ENCODE measurements at regions not wholly inside any gene's neighbourhood (a gene's known extent, or its start where the extent isn't known, plus 50 kb on each side); places are given as distances from the start of the nearest gene placed in this dataset.

DNA sequence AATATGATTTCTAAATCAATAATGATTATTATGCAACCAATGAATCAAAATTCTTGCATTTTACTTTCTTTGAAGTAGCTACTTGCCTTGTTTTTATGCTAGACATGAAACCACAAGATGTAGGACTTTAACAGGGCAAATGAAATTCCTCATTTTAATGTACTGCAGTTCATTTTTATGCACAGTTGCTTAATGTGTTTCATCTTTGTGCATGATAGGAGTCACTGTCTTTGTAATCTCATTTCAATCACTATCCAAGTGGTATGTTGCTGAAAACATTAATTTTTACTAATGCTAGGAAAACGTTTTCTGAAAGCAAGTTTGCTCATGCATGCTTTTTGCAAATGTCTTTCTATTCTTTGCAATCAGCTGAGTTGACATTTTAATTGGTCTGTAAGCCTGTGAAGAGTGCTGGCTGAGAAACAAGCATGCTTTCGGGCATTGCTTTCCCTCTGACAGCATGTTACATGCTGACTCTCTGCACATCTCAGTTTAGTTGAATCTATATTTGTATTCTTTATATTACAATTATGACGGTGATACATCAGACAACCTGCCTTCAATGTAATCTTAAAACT is 535.0 kb upstream of the CDH18 start:
- DNase-seq, result no peak

DNA sequence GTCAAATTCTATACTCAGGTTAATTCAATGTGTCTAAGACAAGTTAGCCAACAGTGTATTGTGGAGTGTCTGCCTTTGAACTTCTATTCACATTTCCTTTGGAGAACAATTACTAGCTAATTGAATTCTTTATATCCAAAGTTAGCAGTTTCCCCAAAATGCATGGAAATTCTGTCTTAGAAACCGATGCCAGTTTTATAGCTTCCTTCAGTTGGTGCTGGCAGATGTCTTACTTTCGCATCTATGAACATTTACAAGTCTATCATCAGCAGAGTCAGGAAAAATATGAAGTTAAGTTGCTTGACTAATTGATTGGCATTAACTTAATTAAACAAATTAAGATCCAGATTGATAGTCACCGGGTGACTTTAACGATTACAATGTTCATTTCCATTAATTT is 527.6 kb upstream of the CDH18 start:
- no peak for DNase-seq

DNA sequence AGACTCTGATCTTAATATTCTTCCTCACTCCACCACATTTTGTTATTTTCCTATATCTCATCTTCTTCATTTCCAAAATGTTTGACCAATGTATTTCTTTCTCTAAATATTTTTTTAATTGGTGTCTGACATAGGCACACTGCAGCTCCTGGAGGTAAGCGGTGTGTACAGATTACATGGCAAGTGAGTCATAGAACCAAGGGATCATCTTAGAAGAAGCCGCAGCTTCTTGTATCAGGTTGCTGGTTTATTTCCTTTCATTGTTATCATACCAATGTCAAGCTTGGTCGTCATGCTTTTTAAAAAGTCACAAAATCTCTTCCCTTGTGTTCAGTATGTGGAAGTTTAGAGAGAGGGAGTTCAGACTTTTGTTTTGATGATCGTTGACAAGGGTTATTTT is 526.1 kb upstream of the CDH18 start:
- no peak for DNase-seq

DNA sequence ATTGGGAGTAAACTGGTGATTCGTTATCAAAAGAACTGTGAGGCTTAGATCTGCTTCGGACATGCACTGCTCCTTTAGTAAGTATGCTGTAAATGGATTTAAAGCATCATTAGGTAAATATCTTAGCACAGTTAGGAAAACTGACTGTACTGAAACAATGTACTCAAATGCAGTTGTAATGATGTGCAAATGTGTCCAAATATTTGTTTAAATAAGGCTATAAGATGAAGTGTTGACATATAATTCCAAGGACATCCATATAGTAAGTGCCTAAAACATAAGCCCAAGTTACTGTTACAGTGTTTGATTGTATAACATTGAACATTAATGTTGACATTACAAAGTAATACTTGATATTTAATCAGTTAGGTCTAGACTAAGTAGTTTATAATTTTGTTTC is 512.5 kb upstream of the CDH18 start:
- DNase-seq, result no peak

DNA sequence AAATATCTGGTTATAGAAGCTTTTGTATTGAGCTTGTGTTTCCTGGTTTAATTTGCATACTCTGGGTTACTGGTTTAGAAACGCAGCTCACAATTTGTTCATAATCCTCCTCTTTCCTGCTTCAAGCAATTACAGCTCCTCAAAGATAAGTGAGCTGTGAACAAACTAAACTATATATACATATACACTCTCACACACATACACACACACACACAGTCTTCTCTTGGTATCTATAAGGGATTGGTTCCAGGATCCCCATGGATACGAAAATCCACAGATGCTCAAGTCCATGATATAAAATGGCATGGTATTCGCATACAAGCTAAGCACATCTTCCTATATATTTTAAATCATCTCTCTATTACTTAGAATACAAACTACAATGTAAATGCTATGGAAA is 510.9 kb upstream of the CDH18 start:
- DNase-seq, result no peak

DNA sequence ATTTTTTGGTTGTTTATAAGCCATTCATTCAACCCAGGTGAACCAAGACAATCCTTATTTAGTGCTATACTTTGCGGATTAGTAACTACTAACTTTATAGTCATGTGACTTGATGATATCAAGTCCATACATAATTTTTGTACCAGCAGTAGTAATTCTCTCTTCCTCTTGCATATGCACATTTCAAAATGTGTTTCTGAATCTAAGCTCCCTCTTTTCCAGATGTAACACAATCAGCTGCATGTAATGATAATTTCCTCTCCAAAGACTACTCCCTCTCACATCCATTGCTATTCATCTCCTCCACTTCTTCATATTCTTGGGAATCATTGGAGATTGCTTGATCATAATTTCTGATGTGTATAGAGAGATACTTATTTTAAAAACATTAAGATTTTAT is 510.1 kb upstream of the CDH18 start:
- no peak for DNase-seq

DNA sequence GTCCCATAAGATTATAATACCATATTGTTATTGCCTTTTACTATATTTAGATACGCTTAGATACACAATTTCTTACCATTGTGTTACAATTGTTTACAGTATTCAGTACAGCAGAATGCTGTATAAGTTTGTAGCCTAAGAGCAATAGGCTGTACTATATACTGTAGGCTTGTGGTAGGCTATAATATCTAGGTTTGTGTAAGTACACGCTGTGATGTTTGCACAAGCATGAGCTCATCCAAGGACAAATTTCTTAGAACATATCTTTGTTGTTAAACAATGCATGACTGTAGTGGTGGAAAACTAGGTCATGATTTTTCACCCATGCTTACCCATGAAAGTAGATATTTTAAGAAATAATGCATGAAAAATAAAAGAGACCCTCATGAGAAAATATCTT is 509.4 kb upstream of the CDH18 start:
- no peak for DNase-seq

DNA sequence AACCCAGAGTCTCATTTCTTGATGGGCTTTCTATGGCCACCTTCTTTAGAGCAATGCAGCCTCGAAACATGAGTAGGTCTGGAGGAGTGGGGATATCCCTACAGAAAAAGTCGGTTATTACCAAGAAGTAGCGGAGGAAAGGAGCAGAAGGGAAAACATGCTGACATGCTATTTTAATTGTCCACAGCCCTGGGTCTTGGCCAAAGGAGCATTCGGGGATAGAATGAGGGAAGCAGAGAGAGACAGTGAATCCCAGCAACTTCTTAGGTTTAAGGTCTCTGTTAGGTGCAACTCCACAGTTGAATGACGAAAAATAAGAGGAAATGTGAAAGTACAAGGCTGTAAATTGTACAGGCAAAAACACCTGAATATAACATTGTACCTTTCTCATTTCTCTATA is 506.7 kb upstream of the CDH18 start:
- DNase-seq, result no peak

DNA sequence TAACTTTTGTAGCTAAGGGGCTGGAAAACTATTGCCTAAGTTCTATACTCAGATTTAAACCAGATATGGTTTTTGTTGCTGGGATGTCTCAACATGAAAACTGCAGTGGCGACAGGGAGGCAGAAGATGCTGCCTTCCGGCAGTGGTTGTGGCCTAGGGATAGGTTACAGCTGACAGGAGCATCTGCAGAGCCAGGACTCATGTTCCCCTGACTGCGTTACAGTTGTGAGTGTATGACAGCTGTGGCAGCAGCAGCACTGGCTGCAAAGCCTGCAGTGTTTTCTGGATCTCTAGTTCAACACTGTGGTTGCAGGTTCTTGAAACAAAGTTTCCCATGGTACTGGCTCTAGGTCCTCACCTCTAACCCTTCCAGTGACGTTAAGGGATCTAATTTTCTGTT is 498.8 kb upstream of the CDH18 start:
- DNase-seq, result no peak

DNA sequence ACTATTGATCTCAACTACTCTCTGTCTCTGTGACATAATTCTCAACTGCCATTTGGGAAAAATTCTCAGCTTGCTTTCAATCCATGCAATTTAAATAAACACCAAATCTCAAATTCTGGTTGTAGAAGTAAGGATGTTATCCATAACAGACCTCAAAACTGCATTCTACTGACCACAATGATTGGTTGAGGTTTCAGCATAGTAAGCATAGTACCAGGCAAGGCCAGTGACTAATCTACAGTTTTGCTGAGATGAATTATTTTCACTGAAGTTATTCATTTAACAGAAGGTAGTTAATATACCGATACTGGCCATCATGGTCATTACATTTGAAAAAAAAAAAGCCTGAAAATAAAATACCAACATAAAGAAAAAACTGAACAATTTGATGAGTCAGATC is 488.0 kb upstream of the CDH18 start:
- DNase-seq, result no peak

DNA sequence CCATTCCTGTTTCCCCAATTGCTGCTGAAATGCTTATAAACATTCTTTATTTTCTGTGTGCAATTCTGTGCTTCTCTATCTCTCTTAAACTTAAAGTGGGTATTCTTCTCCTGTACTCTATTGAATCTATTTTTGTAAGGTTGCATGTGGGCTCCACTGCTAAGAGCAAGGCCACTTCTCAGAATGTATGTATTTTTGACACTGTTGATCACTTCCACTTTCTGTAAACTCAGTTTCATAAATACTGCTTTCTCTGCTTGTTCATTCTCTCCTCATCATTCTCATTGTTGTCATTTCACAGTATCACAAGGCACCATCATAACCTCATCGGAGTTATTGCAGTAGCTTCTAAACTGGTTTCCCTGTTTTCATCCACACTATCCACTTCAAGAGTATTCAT is 483.0 kb upstream of the CDH18 start:
- DNase-seq, result no peak

DNA sequence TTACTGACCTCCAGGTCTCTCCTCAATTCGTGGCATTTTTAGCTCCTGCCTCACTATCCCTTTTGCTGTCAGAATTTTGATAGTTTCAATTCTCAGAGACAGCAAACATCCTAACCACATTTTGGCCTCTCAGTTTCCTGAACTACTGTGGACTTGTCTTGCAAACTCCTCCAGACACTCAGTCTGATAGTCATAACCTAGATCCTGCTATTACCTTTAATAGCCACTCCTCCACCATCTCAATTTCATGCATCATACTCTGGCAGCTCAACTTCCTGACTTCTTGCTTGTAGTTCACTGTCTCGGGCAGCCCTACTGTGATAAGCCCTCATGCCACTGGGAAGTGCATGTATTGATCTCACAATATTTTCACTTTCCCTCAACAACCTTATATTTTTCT is 481.8 kb upstream of the CDH18 start:
- no peak for DNase-seq

DNA sequence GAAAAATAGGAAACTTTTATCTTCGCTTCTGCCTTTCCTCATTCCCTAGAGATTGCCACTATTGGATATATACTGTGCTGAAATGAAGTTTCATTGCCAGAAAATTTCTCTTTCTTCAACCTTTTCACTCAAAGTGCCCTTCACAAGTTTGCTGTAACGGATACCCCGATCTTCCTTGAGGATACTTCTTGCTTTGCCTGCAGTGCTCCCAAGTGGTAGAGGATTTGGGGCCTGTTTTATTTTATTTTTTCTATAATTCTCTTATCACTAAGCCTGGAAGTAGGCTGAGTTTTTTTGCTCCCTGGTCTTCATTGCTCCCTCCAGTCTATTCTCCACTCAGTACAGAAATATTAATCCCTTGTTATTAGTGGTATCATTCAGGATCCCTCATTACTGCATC is 481.4 kb upstream of the CDH18 start:
- no peak for DNase-seq

DNA sequence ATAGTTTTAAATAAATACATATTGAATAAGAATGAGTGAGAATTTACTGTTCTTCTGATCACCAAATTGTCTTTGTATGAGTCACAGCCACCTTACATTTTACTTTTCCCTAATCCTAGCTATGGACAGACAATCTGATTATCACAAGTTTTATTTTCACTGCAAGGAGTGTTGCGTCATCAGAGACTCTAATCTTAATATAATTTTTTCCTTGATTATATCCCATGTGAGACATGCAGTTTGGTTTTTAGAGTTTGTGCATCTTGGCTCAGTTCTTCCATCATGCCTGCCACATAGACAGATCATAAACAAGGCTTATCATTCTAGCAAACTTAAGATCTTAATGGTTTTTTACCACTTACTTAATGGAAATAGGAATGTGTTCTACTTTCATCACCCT is 478.5 kb upstream of the CDH18 start:
- DNase-seq, result no peak

DNA sequence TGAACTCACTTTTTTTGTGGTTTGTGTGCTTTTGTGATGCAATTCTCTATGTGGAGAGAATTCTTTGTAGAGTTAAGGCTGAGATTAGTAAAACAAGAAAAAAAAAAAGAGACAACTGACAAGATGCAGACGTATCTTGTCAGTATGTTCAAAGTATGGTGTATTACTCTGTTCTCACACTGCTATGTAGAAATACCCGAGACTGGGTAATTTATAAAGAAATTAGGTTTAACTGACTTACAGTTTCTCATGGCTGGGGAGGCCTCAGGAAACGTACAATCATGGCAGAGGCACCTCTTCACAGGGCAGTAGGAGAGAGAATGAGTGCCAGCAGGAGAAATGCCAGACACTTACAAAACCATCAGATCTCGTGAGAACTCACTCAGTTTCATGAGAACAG is 475.2 kb upstream of the CDH18 start:
- no peak for DNase-seq

DNA sequence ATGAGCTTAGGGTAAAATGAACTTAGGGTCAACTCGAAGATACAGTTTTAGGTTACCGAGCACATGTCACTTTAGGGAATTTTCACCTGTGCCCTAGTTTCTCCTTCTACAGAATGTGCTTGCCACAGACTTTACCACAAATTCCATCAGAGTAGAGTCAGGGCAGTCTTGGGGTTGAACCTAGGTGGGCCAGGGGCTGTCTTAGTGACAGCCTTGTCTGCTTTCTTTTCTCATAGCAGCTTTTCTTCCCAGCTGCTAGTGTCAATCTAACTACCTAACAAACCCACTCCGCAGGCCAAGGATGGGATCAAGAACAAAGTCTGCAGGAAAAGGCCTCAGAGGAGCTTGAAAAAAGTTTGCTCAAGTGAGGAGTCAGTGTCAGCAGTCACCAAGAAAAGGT is 458.1 kb upstream of the CDH18 start:
- DNase-seq, result no peak

DNA sequence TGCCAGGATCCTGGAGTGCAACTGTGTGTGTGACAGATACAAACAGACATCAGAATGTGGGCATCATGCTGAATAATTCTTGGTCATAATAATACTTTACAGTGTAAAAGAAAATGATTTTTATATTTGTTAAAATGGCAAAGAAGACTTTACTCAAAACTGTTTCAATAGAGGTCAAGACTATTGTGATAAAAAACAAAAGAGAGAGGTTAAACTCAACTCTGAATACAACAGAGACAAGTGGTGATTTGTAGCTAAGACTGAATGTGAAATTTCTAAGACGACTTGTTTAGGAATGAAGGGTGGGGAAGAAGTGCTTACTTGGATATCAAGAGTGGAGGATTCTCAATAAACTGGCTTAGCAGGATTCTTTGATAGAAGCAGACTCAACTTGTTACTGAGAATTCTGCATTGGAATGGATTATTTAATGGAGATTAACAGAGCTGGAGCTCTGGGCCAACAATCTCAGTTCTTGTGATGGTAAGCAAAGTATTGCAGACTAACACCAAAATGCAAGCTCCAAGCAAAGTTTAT is 457.4 kb upstream of the CDH18 start:
- no peak for DNase-seq

DNA sequence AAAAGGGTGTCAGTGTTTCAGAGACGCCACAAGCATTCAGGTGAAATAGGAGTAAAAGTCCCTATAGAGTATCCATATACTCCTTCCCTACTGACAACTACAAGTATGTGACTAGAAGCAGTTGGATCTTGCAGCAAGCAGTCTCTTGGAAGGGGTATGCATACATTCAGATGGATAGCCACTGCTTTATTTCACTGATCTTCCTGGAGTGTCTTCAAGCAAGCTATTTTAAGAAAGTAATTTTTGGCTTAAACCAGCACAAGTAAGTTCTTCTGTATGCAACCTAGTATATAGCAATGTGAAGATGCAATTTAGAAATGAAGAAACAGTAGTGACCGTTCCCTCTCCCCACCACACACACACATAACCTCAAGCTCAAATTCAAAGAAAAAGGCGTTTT is 446.8 kb upstream of the CDH18 start:
- DNase-seq, result no peak

DNA sequence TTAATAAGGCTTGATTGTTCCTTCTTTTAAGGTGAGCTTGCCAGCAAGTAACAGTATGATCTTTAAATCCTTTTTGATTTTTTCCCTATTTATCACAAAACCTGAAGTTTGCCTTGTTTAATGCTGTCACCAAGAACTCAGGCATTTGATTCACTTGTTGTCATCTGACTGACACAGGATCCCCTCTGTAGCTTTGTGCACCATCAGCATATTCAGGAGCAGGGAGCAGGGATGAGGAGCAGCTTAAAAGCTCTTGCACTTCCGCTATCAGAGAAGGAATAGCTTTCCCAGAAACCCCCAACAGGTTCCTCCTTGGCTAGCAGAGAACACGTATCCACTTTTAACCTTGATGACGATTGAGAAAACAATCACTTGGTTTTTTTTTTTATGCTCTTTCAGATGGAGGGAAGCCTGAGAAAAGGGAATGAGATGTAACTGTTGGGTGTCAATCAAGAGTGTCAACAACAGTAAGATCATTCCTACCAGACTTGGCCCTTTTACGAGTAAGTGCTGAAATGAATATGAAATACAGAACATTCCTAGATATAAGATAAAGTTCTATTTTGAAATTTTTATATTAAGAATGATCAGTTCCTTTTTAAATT is 433.1 kb upstream of the CDH18 start:
- no peak for DNase-seq

Measured in NCI-H2107 (cell line).